Gastrocnemius medialis (tissue), 4 donors: ENCODE measurements at regions not wholly inside any gene's neighbourhood (a gene's known extent, or its start where the extent isn't known, plus 50 kb on each side); places are given as distances from the start of the nearest gene placed in this dataset.

Experiments used
- ATAC-seq, 2 donors: fragments of 150-250 bp; one replicate each; pipeline ENCODE4 v1.9.1; 2016
- DNase-seq, 2 donors: peaks; one replicate each; pipeline ENCODE4 v3.0.0-alpha.2; 2019
- H3K27ac ChIP-seq, 4 donors: fragments of 200-600 bp; sonication (generic); 1 replicate in 1 of 4; 2 replicates in 3 of 4; pipeline ENCODE4 v1.5.1; 2016 to 2018; ENCODE audit warnings: mild to moderate bottlenecking in 2 of 4, moderate library complexity in 1 of 4
- H3K27me3 ChIP-seq, 3 donors: fragments of 200-600 bp; sonication (generic) in 2 of 3; 1 replicate in 1 of 3; 2 replicates in 2 of 3; pipeline versions ENCODE4 v1.5.1 to v1.6.0; 2016 to 2019; ENCODE audit warnings: mild to moderate bottlenecking in 1 of 3, moderate library complexity in 1 of 3
- H3K36me3 ChIP-seq, 2 donors: fragments of 200-600 bp; sonication (generic) in 1 of 2; one replicate each; pipeline ENCODE4 v1.5.1; 2017 to 2018
- H3K4me1 ChIP-seq, 2 donors: fragments of 200-600 bp; sonication (generic) in 1 of 2; one replicate each; pipeline ENCODE4 v1.5.1; 2016 to 2017; ENCODE audit warnings: mild to moderate bottlenecking in 2 of 2
- H3K4me3 ChIP-seq, 4 donors: fragments of 200-600 bp; sonication (generic) in 3 of 4; 1 replicate in 1 of 4; 2 replicates in 3 of 4; pipeline ENCODE4 v1.5.1; 2016 to 2019; ENCODE audit warnings: mild to moderate bottlenecking in 2 of 4
- H3K9me3 ChIP-seq, 3 donors: fragments of 200-600 bp; sonication (generic) in 2 of 3; 1 replicate in 1 of 3; 2 replicates in 2 of 3; pipeline ENCODE4 v1.5.1; 2016 to 2019
- CTCF ChIP-seq, 5 experiments: fragments of 450-650 bp in 3 of 5; fragments of 200-600 bp in 2 of 5; sonication (generic) in 2 of 5; IDR thresholded peaks in 4 of 5; conservative IDR thresholded peaks in 1 of 5; 1 replicate in 4 of 5; 2 replicates in 1 of 5; pipeline ENCODE4 v1.5.1; 2016 to 2019; ENCODE audit warnings: antibody characterized with exemption in 5 of 5, mild to moderate bottlenecking in 3 of 5, moderate library complexity in 3 of 5
- POLR2A ChIP-seq, 2 donors: fragments of 450-650 bp; IDR thresholded peaks; one replicate each; pipeline ENCODE4 v1.6.1; 2017; ENCODE audit warnings: antibody characterized with exemption in 2 of 2, mild to moderate bottlenecking in 2 of 2, moderate library complexity in 2 of 2
- in situ Hi-C, 4 donors: fragments of 200-750 bp; cut with MboI; loops; one replicate each; pipeline versions ENCODE4 v1.15.0 to v1.8.0; 2017; ENCODE audit warnings: low sequenced_read_pairs in 4 of 4
- intact Hi-C: fragments of 100-400 bp; cut with DNase I; formaldehyde crosslinking; loops from one replicate; pipeline ENCODE4 v1.15.1; 2023; ENCODE audit warnings: low total_unique reads

- Histone ChIP-seq H3K27me3 (no peaks in the 10 kb centered on the region), H3K4me3 (no peak overlapping the region), H3K9me3 (no peaks in the 10 kb centered on the region), H3K36me3 (no peaks in the 10 kb centered on the region), H3K4me1 (no peaks in the 10 kb centered on the region), H3K27ac (no peak overlapping the region)
- TF ChIP-seq POLR2A (IDR thresholded peaks at IDR 0.05) (no peak), CTCF (IDR thresholded peaks at IDR 0.05 in 4 of 5, conservative IDR thresholded peaks at IDR 0.05 in 1 of 5) (no peak)
- intact Hi-C loops (no loop called here), in situ Hi-C loops (no loop called here)
- ATAC-seq, result no peak
- DNase-seq, result no peak
These were observed 98.9 kb upstream of the MARCKS start for GRCh38 chr6:113758214-113758613.

- Histone ChIP-seq H3K36me3 (no peaks in the 10 kb centered on the region), H3K9me3 (no peaks in the 10 kb centered on the region), H3K27ac (no peak overlapping the region), H3K27me3 (no peaks in the 10 kb centered on the region), H3K4me1 (no peaks in the 10 kb centered on the region), H3K4me3 (no peak overlapping the region)
- intact Hi-C loops (no loop called here), in situ Hi-C loops (no loop called here)
- ATAC-seq (no peak), DNase-seq (no peak)
- no peak for TF ChIP-seq CTCF (IDR thresholded peaks at IDR 0.05 in 4 of 5, conservative IDR thresholded peaks at IDR 0.05 in 1 of 5)
- no peak for TF ChIP-seq POLR2A (IDR thresholded peaks at IDR 0.05)
These were observed 98.1 kb upstream of the MARCKS start for GRCh38 chr6:113758826-113759574.

GRCh38 chr6:113762641-113763040 lies 94.5 kb upstream of the MARCKS start:
- ATAC-seq, result no peak

GRCh38 chr6:113763311-113763766 lies 93.8 kb upstream of the MARCKS start:
- H3K9me3 ChIP-seq, result no peaks in the 10 kb centered on the region
- no peak for TF ChIP-seq POLR2A (IDR thresholded peaks at IDR 0.05)
- no peak for TF ChIP-seq CTCF (IDR thresholded peaks at IDR 0.05 in 4 of 5, conservative IDR thresholded peaks at IDR 0.05 in 1 of 5)
- no peak overlapping the region for H3K27ac ChIP-seq
- intact Hi-C loops (no loop called here), in situ Hi-C loops (no loop called here)
- H3K36me3 ChIP-seq, result no peaks in the 10 kb centered on the region
- H3K4me3 ChIP-seq, result no peak overlapping the region
- H3K27me3 ChIP-seq, result no peaks in the 10 kb centered on the region
- DNase-seq (no peak), ATAC-seq (no peak)
- H3K4me1 ChIP-seq, result no peaks in the 10 kb centered on the region

More at GRCh38 chr6:113762641-113763040, 94.5 kb upstream of the MARCKS start:
- DNase-seq, result no peak
- intact Hi-C loops, result no loop called here
- Histone ChIP-seq H3K27me3 (no peaks in the 10 kb centered on the region), H3K9me3 (no peaks in the 10 kb centered on the region), H3K27ac (no peak overlapping the region), H3K4me3 (no peak overlapping the region), H3K36me3 (no peaks in the 10 kb centered on the region), H3K4me1 (no peaks in the 10 kb centered on the region)
- in situ Hi-C loops, result no loop called here
- TF ChIP-seq CTCF (IDR thresholded peaks at IDR 0.05 in 4 of 5, conservative IDR thresholded peaks at IDR 0.05 in 1 of 5) (no peak), POLR2A (IDR thresholded peaks at IDR 0.05) (no peak)

- no peaks in the 10 kb centered on the region for H3K4me1 ChIP-seq
- no peaks in the 10 kb centered on the region for H3K36me3 ChIP-seq
- DNase-seq (no peak), ATAC-seq (no peak)
- no peaks in the 10 kb centered on the region for H3K27me3 ChIP-seq
- H3K9me3 ChIP-seq, result no peaks in the 10 kb centered on the region
- intact Hi-C loops (no loop called here), in situ Hi-C loops (no loop called here)
- TF ChIP-seq POLR2A (IDR thresholded peaks at IDR 0.05), result no peak
- TF ChIP-seq CTCF (IDR thresholded peaks at IDR 0.05 in 4 of 5, conservative IDR thresholded peaks at IDR 0.05 in 1 of 5), result no peak
- no peak overlapping the region for H3K4me3 ChIP-seq
- no peak overlapping the region for H3K27ac ChIP-seq
These were observed 93.3 kb upstream of the MARCKS start for GRCh38 chr6:113763876-113764275.
